Gastroesophageal sphincter (tissue), 4 donors: ENCODE measurements at regions not wholly inside any gene's neighbourhood (a gene's known extent, or its start where the extent isn't known, plus 50 kb on each side); places are given as distances from the start of the nearest gene placed in this dataset.

Experiments used
- ATAC-seq: fragments of 150-250 bp; one replicate; pipeline ENCODE4 v1.9.1; 2016; ENCODE audit warnings: mild to moderate bottlenecking, moderate library complexity
- H3K27ac ChIP-seq, 4 donors: fragments of 200-600 bp; sonication (generic) in 3 of 4; 1 replicate in 3 of 4; 2 replicates in 1 of 4; pipeline ENCODE4 v1.5.1; 2016 to 2019
- H3K27me3 ChIP-seq: fragments of 200-600 bp; sonication (generic); one replicate; pipeline ENCODE4 v1.5.1; 2019
- H3K36me3 ChIP-seq, 2 donors: fragments of 200-600 bp; sonication (generic); one replicate each; pipeline ENCODE4 v1.5.1; 2019; ENCODE audit warnings: control low read depth in 1 of 2
- H3K4me1 ChIP-seq, 3 donors: fragments of 200-600 bp; sonication (generic); 1 replicate in 2 of 3; 2 replicates in 1 of 3; pipeline ENCODE4 v1.5.1; 2016 to 2019; ENCODE audit warnings: control low read depth in 2 of 3
- H3K4me3 ChIP-seq, 2 donors: fragments of 200-600 bp; sonication (generic); one replicate each; pipeline ENCODE4 v1.5.1; 2019; ENCODE audit warnings: mild to moderate bottlenecking in 1 of 2, moderate library complexity in 1 of 2
- H3K9me3 ChIP-seq, 3 donors: fragments of 200-600 bp; sonication (generic); one replicate each; pipeline ENCODE4 v1.5.1; 2017 to 2019; ENCODE audit warnings: control low read depth in 2 of 3
- CTCF ChIP-seq, 4 experiments: fragments of 200-600 bp in 2 of 4; fragments of 450-650 bp in 2 of 4; sonication (generic) in 1 of 4; IDR thresholded peaks; one replicate each; pipeline ENCODE4 v1.5.1; 2017 to 2019; ENCODE audit warnings: antibody characterized with exemption in 4 of 4, mild to moderate bottlenecking in 2 of 4, moderate library complexity in 2 of 4
- EP300 ChIP-seq: sonication (generic); formaldehyde crosslinking; IDR thresholded peaks from one replicate; pipeline ENCODE4 v1.6.1; 2017; ENCODE audit warnings: antibody characterized with exemption, mild to moderate bottlenecking
- POLR2A ChIP-seq, 2 donors: fragments of 450-650 bp; IDR thresholded peaks; one replicate each; pipeline ENCODE4 v1.6.1; 2017; ENCODE audit warnings: antibody characterized with exemption in 2 of 2, mild to moderate bottlenecking in 2 of 2, moderate library complexity in 1 of 2
- POLR2AphosphoS5 ChIP-seq: sonication (generic); formaldehyde crosslinking; IDR thresholded peaks from one replicate; pipeline ENCODE4 v1.6.1; 2017; ENCODE audit warnings: antibody characterized with exemption
- WGBS, 2 donors: methylation state at CpG; one replicate each; pipeline ENCODE4 v1.1.5; 2018; ENCODE audit warnings: low coverage in 1 of 2; 5-methylcytosine and 5-hydroxymethylcytosine counted together

DNA sequence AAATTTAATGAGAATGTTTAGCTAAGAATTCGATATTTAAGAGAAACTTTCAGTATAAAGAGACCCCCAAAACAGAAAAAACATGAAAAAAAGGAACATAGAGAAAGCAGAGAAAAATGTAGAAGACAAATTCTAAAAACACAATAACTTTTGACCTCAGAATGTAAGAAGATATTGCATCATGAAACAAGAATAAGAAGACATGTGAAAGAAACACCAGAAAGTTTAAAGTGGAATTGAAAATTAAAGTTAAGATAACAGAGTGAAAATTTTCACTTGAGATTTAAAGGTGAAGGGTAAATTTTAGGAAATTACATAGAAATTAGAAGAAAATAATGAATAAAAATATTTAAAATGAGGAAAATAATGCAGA is 78.2 kb upstream of the FAM3C start:
- 55 to 100% methylated on average over 1 of the region's 1 CpG for WGBS, 2 donors
- no peak for ATAC-seq
- no peaks in the 10 kb centered on the region for H3K36me3 ChIP-seq
- TF ChIP-seq POLR2A (IDR thresholded peaks at IDR 0.05), result no peak
- TF ChIP-seq CTCF (IDR thresholded peaks at IDR 0.05), result no peak
- TF ChIP-seq EP300, result no peak
- TF ChIP-seq POLR2AphosphoS5, result no peak
- H3K9me3 ChIP-seq, result no peaks in the 10 kb centered on the region
- H3K27ac ChIP-seq, result no peak overlapping the region
- no peaks in the 10 kb centered on the region for H3K27me3 ChIP-seq
- no peak overlapping the region for H3K4me3 ChIP-seq
- no peaks in the 10 kb centered on the region for H3K4me1 ChIP-seq

DNA sequence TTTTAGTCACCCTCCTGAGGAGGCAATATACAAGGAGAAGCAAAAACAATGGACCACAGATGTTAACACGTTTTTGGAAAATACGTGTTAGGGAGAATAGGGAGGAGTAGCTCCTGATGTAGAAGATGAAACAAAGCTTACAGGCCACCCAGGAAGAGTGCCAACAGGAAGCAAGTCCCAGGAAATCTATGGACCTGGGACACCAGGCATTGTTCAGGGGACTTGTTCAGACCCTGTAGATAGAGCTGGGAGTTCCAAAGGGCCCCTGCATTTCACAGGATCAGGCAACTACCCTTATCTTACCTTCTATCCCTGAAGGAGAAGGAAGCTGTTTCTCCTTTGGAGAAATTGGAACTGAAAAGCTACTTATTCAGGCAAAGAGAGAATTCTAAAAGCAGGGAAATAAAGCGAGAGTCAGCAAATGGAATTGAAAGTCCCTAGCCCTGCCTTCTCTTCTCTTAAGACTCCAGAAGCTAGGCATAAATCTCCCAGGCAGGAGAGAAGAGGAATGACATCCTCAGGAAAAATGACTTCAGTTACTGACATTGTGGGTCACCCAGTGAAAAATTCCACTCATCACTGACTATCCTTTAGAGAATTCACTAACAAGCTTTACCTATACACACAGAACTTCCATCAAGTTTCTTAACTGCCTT is 77.7 kb upstream of the FAM3C start:
- Histone ChIP-seq H3K36me3 (no peaks in the 10 kb centered on the region), H3K27ac (no peak overlapping the region), H3K4me1 (no peaks in the 10 kb centered on the region), H3K9me3 (no peaks in the 10 kb centered on the region), H3K27me3 (no peaks in the 10 kb centered on the region), H3K4me3 (no peak overlapping the region)
- WGBS, 2 donors, result 41 to 59% methylated on average over 2 to 3 of the region's 3 CpGs
- ATAC-seq, result no peak
- TF ChIP-seq POLR2AphosphoS5 (no peak), EP300 (no peak), POLR2A (IDR thresholded peaks at IDR 0.05) (no peak), CTCF (IDR thresholded peaks at IDR 0.05) (no peak)

DNA sequence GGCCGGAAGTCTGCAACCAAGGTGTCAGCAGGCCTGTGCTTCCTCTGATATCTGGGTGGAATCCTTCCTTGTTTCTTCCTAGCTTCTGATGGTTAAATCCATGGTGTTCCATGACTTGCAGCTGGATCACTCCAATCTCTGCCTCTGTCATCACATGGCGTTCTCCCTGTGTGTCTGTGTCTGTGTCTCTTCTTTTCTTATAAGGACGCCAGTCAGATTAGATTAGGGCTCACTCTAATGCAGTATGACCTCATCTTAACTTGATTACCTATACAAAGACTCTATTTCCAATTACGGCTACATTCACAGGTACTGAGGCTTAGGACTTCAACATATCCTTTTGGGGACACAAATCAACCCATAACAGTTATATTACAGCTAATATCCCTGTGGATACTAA is 70.3 kb upstream of the FAM3C start:
- Histone ChIP-seq H3K4me3 (no peak overlapping the region), H3K27ac (no peak overlapping the region), H3K4me1 (no peaks in the 10 kb centered on the region), H3K36me3 (no peaks in the 10 kb centered on the region), H3K9me3 (no peaks in the 10 kb centered on the region), H3K27me3 (no peaks in the 10 kb centered on the region)
- 90 to 100% methylated on average over 2 to 4 of the region's 4 CpGs for WGBS, 2 donors
- ATAC-seq, result no peak
- TF ChIP-seq POLR2AphosphoS5 (no peak), EP300 (no peak), POLR2A (IDR thresholded peaks at IDR 0.05) (no peak), CTCF (IDR thresholded peaks at IDR 0.05) (no peak)

GRCh38 chr7:121459148-121459547 is 63.0 kb upstream of the FAM3C start:
- no peak for ATAC-seq
- Histone ChIP-seq H3K9me3 (no peaks in the 10 kb centered on the region), H3K27ac (no peak overlapping the region), H3K4me1 (no peaks in the 10 kb centered on the region), H3K36me3 (no peaks in the 10 kb centered on the region), H3K27me3 (no peaks in the 10 kb centered on the region), H3K4me3 (no peak overlapping the region)
- WGBS, 2 donors, result 70 to 88% methylated on average over 2 of the region's 2 CpGs
- no peak for TF ChIP-seq POLR2AphosphoS5
- TF ChIP-seq EP300, result no peak
- no peak for TF ChIP-seq POLR2A (IDR thresholded peaks at IDR 0.05)
- no peak for TF ChIP-seq CTCF (IDR thresholded peaks at IDR 0.05)

DNA sequence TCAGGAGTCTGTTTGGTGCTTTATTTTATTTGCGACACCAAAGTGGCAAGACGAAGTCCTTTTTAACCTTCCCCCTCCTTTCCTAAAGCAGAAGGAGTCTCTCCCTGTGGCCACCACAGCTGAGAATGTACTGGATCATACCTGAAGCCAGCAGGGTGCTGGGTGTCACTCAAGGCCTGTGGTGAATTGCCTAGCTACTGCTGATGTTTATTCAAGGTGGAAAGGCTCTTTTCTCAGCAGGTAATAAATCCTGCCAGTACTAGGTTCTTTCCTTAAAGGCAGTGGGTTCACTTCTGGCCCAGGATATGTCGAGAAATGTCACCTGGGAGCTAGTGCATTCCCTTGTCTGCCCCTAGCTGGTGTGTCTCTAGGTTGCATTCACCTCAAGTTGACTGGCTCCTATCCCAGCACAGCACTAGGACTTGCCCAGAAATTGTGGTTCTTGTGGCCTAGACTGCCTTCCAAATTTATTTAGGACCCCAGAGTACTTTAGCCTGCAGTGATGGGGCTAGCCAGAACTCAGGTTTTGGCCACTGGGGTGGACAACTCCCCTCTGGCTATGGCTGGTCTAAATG is 60.8 kb upstream of the FAM3C start:
- TF ChIP-seq CTCF (IDR thresholded peaks at IDR 0.05), result no peak
- no peak for TF ChIP-seq POLR2A (IDR thresholded peaks at IDR 0.05)
- TF ChIP-seq POLR2AphosphoS5, result no peak
- TF ChIP-seq EP300, result no peak
- no peaks in the 10 kb centered on the region for H3K4me1 ChIP-seq
- no peaks in the 10 kb centered on the region for H3K27me3 ChIP-seq
- no peak overlapping the region for H3K27ac ChIP-seq
- WGBS, 2 donors, result 86 to 93% methylated on average over 2 of the region's 3 CpGs
- no peak for ATAC-seq
- H3K4me3 ChIP-seq, result no peak overlapping the region
- no peaks in the 10 kb centered on the region for H3K9me3 ChIP-seq
- no peaks in the 10 kb centered on the region for H3K36me3 ChIP-seq
